Testis (tissue), 2 donors: ENCODE measurements at regions not wholly inside any gene's neighbourhood (a gene's known extent, or its start where the extent isn't known, plus 50 kb on each side); places are given as distances from the start of the nearest gene placed in this dataset.

Experiments
- CTCF ChIP-seq, 3 experiments: fragments of 450-650 bp in 2 of 3; fragments of 200-600 bp in 1 of 3; sonication (generic) in 1 of 3; IDR thresholded peaks; one replicate each; pipeline ENCODE4 v1.5.1; 2016 to 2019; ENCODE audit warnings: antibody characterized with exemption in 3 of 3, mild to moderate bottlenecking in 2 of 3, moderate library complexity in 1 of 3
- POLR2A ChIP-seq: fragments of 450-650 bp; IDR thresholded peaks from one replicate; pipeline ENCODE4 v1.6.1; 2017; ENCODE audit warnings: antibody characterized with exemption, mild to moderate bottlenecking, moderate library complexity

- no peak for TF ChIP-seq CTCF (IDR thresholded peaks at IDR 0.05)
- TF ChIP-seq POLR2A = no peak
Measured at GRCh38 chr15:97694456-97694855, 266.0 kb upstream of the ARRDC4 start.
